Thyroid gland (tissue), 4 donors: ENCODE measurements at regions not wholly inside any gene's neighbourhood (a gene's known extent, or its start where the extent isn't known, plus 50 kb on each side); places are given as distances from the start of the nearest gene placed in this dataset.

ENCODE experiments used
- CTCF ChIP-seq, 6 experiments: fragments of 200-600 bp in 3 of 6; fragments of 450-650 bp in 3 of 6; sonication (generic) in 3 of 6; IDR thresholded peaks; one replicate each; pipeline ENCODE4 v1.5.1; 2016 to 2019; ENCODE audit warnings: antibody characterized with exemption in 6 of 6, mild to moderate bottlenecking in 2 of 6, inconsistent platforms in 1 of 6, moderate library complexity in 1 of 6
- POLR2A ChIP-seq, 2 donors: fragments of 450-650 bp; IDR thresholded peaks; one replicate each; pipeline ENCODE4 v1.6.1; 2017; ENCODE audit warnings: antibody characterized with exemption in 2 of 2, mild to moderate bottlenecking in 2 of 2, moderate library complexity in 1 of 2

GRCh38 chr11:100560606-100561005, 126.5 kb upstream of the ARHGAP42 start:
- no peak for TF ChIP-seq CTCF (IDR thresholded peaks at IDR 0.05)
- TF ChIP-seq POLR2A (IDR thresholded peaks at IDR 0.05), result no peak
